GM12878 (cell line): ENCODE measurements at regions not wholly inside any gene's neighbourhood (a gene's known extent, or its start where the extent isn't known, plus 50 kb on each side); places are given as distances from the start of the nearest gene placed in this dataset.

Source experiments
- ATF2 ChIP-seq: IDR thresholded peaks from 2 replicates; pipeline ENCODE4 v1.6.1; 2012; ENCODE audit warnings: low read length, inconsistent platforms
- ATF7 ChIP-seq: fragments of 450-650 bp; IDR thresholded peaks from 2 replicates; pipeline ENCODE4 v1.6.1; 2016; ENCODE audit warnings: low read depth, mild to moderate bottlenecking
- CREM ChIP-seq: IDR thresholded peaks from 2 replicates; pipeline ENCODE4 v1.6.1; 2014; ENCODE audit warnings: antibody characterized with exemption, low read depth
- CTCF ChIP-seq, 3 experiments: IDR thresholded peaks in 2 of 3; conservative IDR thresholded peaks in 1 of 3; 2 replicates each; pipeline ENCODE4 v1.5.1; 2011; ENCODE audit warnings: low read depth in 3 of 3, low read length in 3 of 3, mild to moderate bottlenecking in 3 of 3, control low read depth in 2 of 3, moderate library complexity in 2 of 3, inconsistent platforms in 1 of 3, mixed read lengths in 1 of 3; ENCODE audit not compliant: control insufficient read depth in 2 of 3, insufficient read depth in 1 of 3; ENCODE audit errors: extremely low read depth in 1 of 3
- MYC ChIP-seq: IDR thresholded peaks from 2 replicates; pipeline ENCODE4 v1.6.1; 2011; ENCODE audit warnings: mild to moderate bottlenecking, low read length, moderate library complexity, inconsistent platforms; ENCODE audit not compliant: insufficient read depth, insufficient replicate concordance, insufficient read length, severe bottlenecking
- NR2F1 ChIP-seq: fragments of 450-650 bp; conservative IDR thresholded peaks from 2 replicates; pipeline ENCODE4 v1.6.1; 2017; ENCODE audit warnings: mild to moderate bottlenecking
- POLR2A ChIP-seq: IDR thresholded peaks from 2 replicates; pipeline ENCODE4 v1.6.1; 2011; ENCODE audit warnings: low read depth, mild to moderate bottlenecking, low read length
- POLR2AphosphoS5 ChIP-seq: IDR thresholded peaks from 2 replicates; pipeline ENCODE4 v1.6.1; 2011; ENCODE audit warnings: mild to moderate bottlenecking, low read length, inconsistent platforms
- REST ChIP-seq: IDR thresholded peaks from 2 replicates; pipeline ENCODE4 v1.6.1; 2012; ENCODE audit warnings: mild to moderate bottlenecking, low read depth, low read length
- USF1 ChIP-seq: IDR thresholded peaks from 2 replicates; pipeline ENCODE4 v1.6.1; 2011; ENCODE audit warnings: borderline replicate concordance, low read depth, mild to moderate bottlenecking, moderate library complexity, mixed read lengths, low read length; ENCODE audit not compliant: insufficient read depth; ENCODE audit errors: extremely low read length

- TF ChIP-seq POLR2A (no peak), CREM (no peak), CTCF (IDR thresholded peaks at IDR 0.05 in 2 of 3, conservative IDR thresholded peaks at IDR 0.05 in 1 of 3; ENCODE audit: control insufficient read depth in 2 of 3, extremely low read depth in 1 of 3, insufficient read depth in 1 of 3, low read depth in 3 of 3, low read length in 3 of 3) (no peak), MYC (no peak), USF1 (no peak), ATF7 (no peak), NR2F1 (no peak), ATF2 (no peak), POLR2AphosphoS5 (no peak), REST (no peak)
Measured at GRCh38 chr2:48006094-48006493, 99.8 kb upstream of the FBXO11 start.
